ENCODE measurements at regions not wholly inside any gene's neighbourhood (a gene's known extent, or its start where the extent isn't known, plus 50 kb on each side); places are given as distances from the start of the nearest gene placed in this dataset.

GRCh38 chr3:24661175-24661584 lies 166.5 kb upstream of the THRB start (continued):
- TF ChIP-seq ZBTB10 (tag by site-specific recombination; IDR thresholded peaks at IDR 0.05), result no peak
- no peak for TF ChIP-seq ZNF324 (tag by site-specific recombination; IDR thresholded peaks at IDR 0.05)
- TF ChIP-seq SP3 (tag by site-specific recombination; IDR thresholded peaks at IDR 0.05), result no peak
- no peak for TF ChIP-seq ZNF26 (tag by site-specific recombination; IDR thresholded peaks at IDR 0.05)

DNA sequence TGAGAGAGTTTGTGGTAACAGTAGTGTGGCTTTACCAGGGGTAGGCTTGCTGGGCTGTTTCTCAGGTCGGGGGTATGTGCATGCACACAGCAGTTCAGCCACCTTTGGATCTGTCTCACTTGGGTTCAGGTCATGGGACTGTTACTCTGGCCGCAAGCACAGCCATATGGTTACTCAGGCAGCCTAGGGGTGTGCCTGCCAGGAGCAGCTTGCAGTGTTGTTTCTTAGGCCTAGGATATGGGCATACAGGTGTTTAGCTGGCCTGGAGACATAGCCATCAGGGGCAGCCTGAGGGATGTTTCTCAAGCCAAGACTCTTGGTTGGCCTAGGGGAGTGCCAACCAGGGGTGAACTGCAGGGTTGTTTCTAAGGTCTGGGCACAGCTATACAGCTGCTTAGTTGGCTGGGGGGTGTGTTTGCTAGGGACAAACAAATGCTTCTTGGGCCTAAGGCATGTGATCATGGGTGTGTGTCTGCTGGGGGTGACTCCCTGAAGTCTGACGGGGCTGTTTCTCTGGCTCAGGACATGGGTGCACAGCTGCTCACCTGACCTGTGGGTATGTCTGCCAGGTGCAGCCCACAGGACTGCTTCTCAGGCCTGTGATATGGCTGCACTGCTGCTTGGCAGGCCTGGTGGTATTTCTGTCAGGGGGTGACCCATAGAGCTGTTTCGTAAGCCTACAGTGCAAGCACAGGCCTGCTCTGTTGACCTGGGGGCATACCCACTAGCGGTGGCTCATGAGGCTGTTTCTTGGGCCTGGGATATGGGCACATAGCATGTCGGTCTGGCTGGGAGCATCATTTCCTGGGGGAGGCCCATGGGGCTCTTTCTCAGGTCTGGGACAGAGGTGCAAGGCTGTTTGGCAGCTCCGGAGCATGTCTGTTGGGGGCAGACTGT lies 168.0 kb upstream of the THRB start:
- H3K4me3 ChIP-seq (ENCODE audit: low read depth, low read length), result no peak overlapping the region
- POLR2A ChIA-PET, result no interaction called here

More for the DNA sequence above, 168.0 kb upstream of the THRB start:
- TF ChIP-seq, protein P1, sequence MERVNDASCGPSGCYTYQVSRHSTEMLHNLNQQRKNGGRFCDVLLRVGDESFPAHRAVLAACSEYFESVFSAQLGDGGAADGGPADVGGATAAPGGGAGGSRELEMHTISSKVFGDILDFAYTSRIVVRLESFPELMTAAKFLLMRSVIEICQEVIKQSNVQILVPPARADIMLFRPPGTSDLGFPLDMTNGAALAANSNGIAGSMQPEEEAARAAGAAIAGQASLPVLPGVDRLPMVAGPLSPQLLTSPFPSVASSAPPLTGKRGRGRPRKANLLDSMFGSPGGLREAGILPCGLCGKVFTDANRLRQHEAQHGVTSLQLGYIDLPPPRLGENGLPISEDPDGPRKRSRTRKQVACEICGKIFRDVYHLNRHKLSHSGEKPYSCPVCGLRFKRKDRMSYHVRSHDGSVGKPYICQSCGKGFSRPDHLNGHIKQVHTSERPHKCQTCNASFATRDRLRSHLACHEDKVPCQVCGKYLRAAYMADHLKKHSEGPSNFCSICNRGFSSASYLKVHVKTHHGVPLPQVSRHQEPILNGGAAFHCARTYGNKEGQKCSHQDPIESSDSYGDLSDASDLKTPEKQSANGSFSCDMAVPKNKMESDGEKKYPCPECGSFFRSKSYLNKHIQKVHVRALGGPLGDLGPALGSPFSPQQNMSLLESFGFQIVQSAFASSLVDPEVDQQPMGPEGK (tag by site-specific recombination; IDR thresholded peaks at IDR 0.05), result no peak
- TF ChIP-seq ZNF214 (tag by site-specific recombination; IDR thresholded peaks at IDR 0.05; ENCODE audit: borderline replicate concordance) (no peak), ZNF776 (tag by site-specific recombination; IDR thresholded peaks at IDR 0.05; ENCODE audit: borderline replicate concordance) (no peak), ZNF16 (tag by site-specific recombination; IDR thresholded peaks at IDR 0.05; ENCODE audit: low read depth) (no peak), ZSCAN16 (tag by site-specific recombination; IDR thresholded peaks at IDR 0.05) (no peak), ZNF398 (tag by site-specific recombination; IDR thresholded peaks at IDR 0.05) (no peak), BCL11A (tag by site-specific recombination; IDR thresholded peaks at IDR 0.05; ENCODE audit: low read depth) (no peak), ZNF777 (tag by site-specific recombination; IDR thresholded peaks at IDR 0.05; ENCODE audit: borderline replicate concordance) (no peak), ZSCAN5A (tag by site-specific recombination; IDR thresholded peaks at IDR 0.05) (no peak)
- no peak overlapping the region for H3K27ac ChIP-seq (ENCODE audit: extremely low read depth, low read depth, low read length)
- CTCF ChIA-PET, result no interaction called here
- no peaks in the 10 kb centered on the region for H3K36me3 ChIP-seq (ENCODE audit: control insufficient read depth in 2 of 2, insufficient read depth in 1 of 2, low read length in 2 of 2)
- no peaks in the 10 kb centered on the region for H3K9me3 ChIP-seq (ENCODE audit: control insufficient read depth, insufficient read depth, low read depth, low read length)
- no peaks in the 10 kb centered on the region for H3K4me1 ChIP-seq (ENCODE audit: control insufficient read depth, insufficient read depth, low read length)

Measured in HEK293 (cell line).